ENCODE measurements at regions not wholly inside any gene's neighbourhood (a gene's known extent, or its start where the extent isn't known, plus 50 kb on each side); places are given as distances from the start of the nearest gene placed in this dataset.

DNA sequence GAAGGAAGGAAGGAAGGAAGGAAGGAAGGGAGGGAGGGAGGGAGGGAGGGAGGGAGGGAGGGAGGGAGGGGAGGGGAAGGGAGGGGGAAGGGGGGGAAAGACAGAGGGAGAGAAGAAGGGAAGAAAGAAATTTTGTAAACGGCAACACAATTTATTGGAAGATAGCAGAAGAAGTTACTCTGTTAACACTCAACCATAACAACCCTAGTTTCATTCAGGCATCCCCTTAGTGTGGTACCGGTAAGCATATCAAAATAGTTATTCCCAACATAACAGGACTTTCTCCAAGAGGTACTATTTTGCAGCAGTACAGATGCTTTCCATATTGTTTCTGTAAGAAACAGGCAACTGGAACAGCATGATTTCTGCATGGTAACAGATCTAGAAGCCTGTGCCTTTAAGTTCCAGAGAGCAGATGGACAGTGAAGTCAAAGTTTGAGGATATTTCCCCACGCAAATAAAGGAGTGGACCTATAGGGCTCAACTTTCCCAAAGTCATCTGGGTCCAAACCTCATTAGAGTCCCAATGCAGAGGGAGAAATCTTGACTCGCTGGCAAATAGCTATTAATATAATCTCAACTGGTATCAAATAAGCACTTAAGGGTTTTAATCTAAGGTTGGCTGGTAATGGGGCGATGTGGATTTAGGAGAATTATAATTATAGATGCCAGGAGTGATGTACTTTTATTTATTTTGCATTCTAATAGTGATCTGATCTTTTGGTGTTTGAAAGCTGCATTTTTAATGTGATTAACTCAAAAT is 69.4 kb downstream of the TENT5A start:
- ChIA-PET POLR2A (no interaction called here), CTCF (no interaction called here)
- DNase-seq (ENCODE audit: extremely low spot score), result no peak
- TF ChIP-seq, protein P1, sequence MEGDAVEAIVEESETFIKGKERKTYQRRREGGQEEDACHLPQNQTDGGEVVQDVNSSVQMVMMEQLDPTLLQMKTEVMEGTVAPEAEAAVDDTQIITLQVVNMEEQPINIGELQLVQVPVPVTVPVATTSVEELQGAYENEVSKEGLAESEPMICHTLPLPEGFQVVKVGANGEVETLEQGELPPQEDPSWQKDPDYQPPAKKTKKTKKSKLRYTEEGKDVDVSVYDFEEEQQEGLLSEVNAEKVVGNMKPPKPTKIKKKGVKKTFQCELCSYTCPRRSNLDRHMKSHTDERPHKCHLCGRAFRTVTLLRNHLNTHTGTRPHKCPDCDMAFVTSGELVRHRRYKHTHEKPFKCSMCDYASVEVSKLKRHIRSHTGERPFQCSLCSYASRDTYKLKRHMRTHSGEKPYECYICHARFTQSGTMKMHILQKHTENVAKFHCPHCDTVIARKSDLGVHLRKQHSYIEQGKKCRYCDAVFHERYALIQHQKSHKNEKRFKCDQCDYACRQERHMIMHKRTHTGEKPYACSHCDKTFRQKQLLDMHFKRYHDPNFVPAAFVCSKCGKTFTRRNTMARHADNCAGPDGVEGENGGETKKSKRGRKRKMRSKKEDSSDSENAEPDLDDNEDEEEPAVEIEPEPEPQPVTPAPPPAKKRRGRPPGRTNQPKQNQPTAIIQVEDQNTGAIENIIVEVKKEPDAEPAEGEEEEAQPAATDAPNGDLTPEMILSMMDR (IDR thresholded peaks at IDR 0.05; ENCODE audit: control extremely low read depth, extremely low read depth, low read depth, missing control alignments), result no peak

DNA sequence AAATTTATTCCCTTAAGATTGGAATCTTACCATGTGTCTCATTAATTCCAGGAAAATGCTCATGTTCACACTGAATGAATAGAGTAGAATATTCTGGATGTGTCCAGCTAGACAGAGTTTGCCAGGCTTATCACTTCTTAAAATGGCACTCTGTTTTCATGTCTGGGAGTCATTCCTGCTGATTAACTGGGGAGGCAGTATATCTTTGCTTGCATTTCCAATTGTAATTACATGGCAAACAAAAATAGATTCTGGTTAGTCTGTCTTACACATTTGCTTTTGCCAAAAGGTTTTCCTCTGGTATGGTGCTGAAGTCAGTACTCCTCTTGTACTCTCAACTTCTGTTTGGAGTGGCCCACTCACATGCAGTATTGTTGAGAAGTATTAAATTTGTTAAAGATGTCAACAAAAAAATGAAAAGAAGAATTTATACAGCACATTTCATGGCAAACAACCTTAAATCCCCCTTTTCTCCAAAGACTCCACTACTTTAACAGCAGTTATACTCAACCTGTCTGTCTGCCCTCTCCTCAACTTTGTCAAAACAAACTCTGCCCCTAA is 70.2 kb downstream of the TENT5A start:
- TF ChIP-seq, protein P1 (IDR thresholded peaks at IDR 0.05; ENCODE audit: control extremely low read depth, extremely low read depth, low read depth, missing control alignments), result no peak
- CTCF ChIA-PET, result no interaction called here
- DNase-seq (ENCODE audit: extremely low spot score), result no peak
- POLR2A ChIA-PET, result no interaction called here

DNA sequence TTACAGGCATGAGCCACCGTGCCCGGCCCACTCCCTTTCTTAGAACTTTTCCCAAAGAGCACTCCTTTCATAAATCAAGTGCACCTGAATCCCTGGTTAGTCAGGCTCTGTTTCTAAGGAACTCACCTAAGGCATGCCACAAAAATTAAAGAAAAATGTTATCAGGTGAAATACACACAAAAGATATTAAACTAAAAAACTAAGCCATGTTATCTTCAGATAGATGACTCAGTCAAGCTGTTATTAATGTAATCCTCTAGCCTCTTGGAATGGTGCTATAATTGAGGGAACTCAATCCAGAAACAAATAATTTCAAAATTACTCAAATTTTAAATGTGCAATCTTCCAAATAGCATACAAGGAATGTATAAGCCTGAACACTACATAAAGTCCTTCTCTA is 83.0 kb downstream of the TENT5A start:
- ChIA-PET CTCF (no interaction called here), POLR2A (no interaction called here)
- TF ChIP-seq, protein P1 (IDR thresholded peaks at IDR 0.05; ENCODE audit: control extremely low read depth, extremely low read depth, low read depth, missing control alignments), result no peak
- no peak for DNase-seq (ENCODE audit: extremely low spot score)

- ChIA-PET POLR2A (no interaction called here), CTCF (no interaction called here)
- TF ChIP-seq, protein P1 (IDR thresholded peaks at IDR 0.05; ENCODE audit: control extremely low read depth, extremely low read depth, low read depth, missing control alignments), result no peak
- no peak for DNase-seq (ENCODE audit: extremely low spot score)
Observed at GRCh38 chr6:81668615-81669047, 83.8 kb downstream of the TENT5A start.

DNA sequence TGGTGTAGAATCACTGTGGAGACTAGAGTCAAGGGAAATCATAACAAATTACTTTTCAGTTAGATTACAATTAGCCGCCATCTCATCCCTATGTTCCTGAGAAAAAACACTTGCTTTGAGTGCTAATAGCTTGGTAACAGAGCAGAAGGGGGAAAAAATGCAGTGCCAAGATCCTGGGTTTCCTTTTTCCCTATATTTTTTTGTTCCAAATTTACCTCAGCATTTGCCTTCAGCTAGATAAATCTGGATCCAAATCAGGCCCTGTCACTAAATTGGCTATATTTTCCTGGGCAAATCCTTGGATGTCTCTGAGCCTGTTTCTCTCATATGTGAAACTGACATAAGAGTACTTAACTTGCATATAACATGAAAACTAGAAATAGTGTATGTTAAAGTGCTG is 86.0 kb downstream of the TENT5A start:
- ChIA-PET POLR2A (no interaction called here), CTCF (no interaction called here)
- no peak for DNase-seq (ENCODE audit: extremely low spot score)
- TF ChIP-seq, protein P1 (IDR thresholded peaks at IDR 0.05; ENCODE audit: control extremely low read depth, extremely low read depth, low read depth, missing control alignments), result no peak

DNA sequence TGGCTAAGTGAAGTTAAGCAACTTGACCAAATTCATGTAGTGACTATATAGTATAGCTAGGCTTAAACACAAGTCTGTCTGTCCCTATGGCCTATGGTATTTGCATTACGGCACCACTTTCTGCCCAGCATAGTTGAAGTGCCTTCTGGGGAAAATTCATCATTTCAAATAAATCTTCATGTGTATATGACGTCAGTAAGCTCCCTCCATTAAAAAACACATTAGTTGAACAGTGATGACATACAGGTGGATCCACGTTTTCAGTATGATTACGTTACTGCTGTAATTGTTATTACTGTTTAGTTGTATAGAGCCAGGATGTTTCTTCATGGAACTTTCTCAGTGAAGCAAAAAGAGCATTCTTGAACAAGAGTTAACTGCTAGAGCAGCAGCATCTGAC is 96.2 kb downstream of the TENT5A start:
- CTCF ChIA-PET, result no interaction called here

More for the DNA sequence above, 96.2 kb downstream of the TENT5A start:
- DNase-seq (ENCODE audit: extremely low spot score), result no peak
- TF ChIP-seq, protein P1 (IDR thresholded peaks at IDR 0.05; ENCODE audit: control extremely low read depth, extremely low read depth, low read depth, missing control alignments), result no peak
- POLR2A ChIA-PET, result no interaction called here

Data from GM10248 (cell line).